ENCODE measurements at regions not wholly inside any gene's neighbourhood (a gene's known extent, or its start where the extent isn't known, plus 50 kb on each side); places are given as distances from the start of the nearest gene placed in this dataset.

DNA sequence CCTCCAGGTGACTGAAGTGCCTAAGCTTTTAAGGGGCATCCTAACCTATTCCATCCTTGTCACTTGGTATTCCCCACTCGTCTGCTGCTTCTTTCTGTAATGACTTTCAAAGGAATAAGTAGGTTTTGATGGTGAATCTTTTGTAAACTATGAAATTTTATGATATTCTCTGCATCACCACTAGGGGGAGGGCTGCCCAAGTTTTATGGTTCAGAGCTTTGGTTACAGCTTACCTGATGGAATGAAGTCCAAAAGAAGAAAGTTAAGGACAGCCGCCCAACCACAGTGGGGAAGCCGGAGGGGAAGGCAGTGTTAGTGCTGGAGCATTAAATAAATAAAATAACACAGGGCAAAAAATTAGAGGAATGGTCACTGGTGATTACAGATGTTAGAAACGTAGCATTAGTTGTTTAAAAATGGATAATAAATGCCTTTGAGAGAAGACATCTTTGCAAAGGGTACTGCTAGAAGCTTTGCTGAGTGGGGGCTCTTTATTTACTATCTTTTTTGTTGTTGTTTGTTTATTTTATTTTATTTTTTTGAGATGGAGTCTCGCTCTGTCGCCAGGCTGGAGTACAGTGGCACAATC, 204.9 kb downstream of the GBA3 start:
- peak; percentile 23 for DNase-seq (ENCODE audit: low read depth)

DNA sequence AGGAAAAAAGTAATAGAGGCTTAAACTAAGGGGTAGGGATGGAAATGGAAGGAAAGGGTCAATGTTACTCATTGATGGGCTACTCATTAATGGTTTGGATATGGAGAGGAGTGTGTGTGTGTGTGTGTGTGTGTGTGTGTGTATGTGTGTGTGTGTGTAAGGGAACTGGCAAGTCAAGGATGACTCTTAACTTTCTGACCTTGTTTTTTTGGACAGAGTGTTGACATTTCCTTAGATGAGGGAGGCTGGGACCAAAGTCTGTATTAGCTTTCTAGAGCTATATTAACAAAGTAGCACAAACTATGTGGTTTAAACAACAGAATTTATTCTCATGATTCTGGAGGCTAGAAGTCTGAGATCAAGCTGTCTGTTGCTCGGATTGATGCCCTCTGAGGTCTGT, 202.7 kb downstream of the GBA3 start:
- H3K27me3 ChIP-seq (replicated peaks; ENCODE audit: control insufficient read depth, insufficient read depth, low read length) = no peaks in the 10 kb centered on the region
- DNase-seq (ENCODE audit: low read depth) = no peak
- H3K36me3 ChIP-seq (ENCODE audit: control insufficient read depth, insufficient read depth, low read length, severe bottlenecking) = no peaks in the 10 kb centered on the region
- no peaks in the 10 kb centered on the region for H3K4me1 ChIP-seq (ENCODE audit: control insufficient read depth, insufficient read depth, low read length)
- H3K9me3 ChIP-seq (ENCODE audit: control insufficient read depth, low read length) = no peaks in the 10 kb centered on the region
- H3K4me3 ChIP-seq (ENCODE audit: low read length) = no peak overlapping the region
- H3K9ac ChIP-seq (ENCODE audit: low read length) = no peak overlapping the region

More for the DNA sequence above, 204.9 kb downstream of the GBA3 start:
- Histone ChIP-seq H3K4me3 (ENCODE audit: low read length) (no peak overlapping the region), H3K4me1 (ENCODE audit: control insufficient read depth, insufficient read depth, low read length) (no peaks in the 10 kb centered on the region), H3K9ac (ENCODE audit: low read length) (no peak overlapping the region), H3K27me3 (replicated peaks; ENCODE audit: control insufficient read depth, insufficient read depth, low read length) (no peaks in the 10 kb centered on the region), H3K36me3 (ENCODE audit: control insufficient read depth, insufficient read depth, low read length, severe bottlenecking) (no peaks in the 10 kb centered on the region), H3K9me3 (ENCODE audit: control insufficient read depth, low read length) (no peaks in the 10 kb centered on the region)

DNA sequence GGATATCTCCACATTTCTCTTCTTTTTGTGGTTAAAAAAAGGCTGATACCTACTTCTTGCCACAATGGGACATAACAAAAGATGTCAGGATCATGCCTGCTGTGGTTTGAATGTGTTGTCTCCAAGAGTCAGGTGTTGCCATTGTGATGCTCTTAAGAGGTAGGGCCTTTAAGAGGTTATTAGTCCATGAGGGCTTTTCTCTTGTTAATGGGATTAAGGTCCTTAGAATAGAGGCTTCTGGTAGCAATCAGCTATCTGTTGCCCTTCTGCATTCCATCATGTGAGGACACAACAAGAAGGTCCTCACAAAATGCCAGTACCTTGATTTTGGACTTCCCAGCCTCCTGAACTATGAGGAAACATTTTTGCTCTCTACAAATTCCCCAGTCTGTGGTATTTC, 191.4 kb downstream of the GBA3 start:
- Histone ChIP-seq H3K27me3 (replicated peaks; ENCODE audit: control insufficient read depth, insufficient read depth, low read length) (no peaks in the 10 kb centered on the region), H3K36me3 (ENCODE audit: control insufficient read depth, insufficient read depth, low read length, severe bottlenecking) (no peaks in the 10 kb centered on the region), H3K9ac (ENCODE audit: low read length) (no peak overlapping the region), H3K4me1 (ENCODE audit: control insufficient read depth, insufficient read depth, low read length) (no peaks in the 10 kb centered on the region), H3K9me3 (ENCODE audit: control insufficient read depth, low read length) (no peaks in the 10 kb centered on the region), H3K4me3 (ENCODE audit: low read length) (no peak overlapping the region)
- no peak for DNase-seq (ENCODE audit: low read depth)

DNA sequence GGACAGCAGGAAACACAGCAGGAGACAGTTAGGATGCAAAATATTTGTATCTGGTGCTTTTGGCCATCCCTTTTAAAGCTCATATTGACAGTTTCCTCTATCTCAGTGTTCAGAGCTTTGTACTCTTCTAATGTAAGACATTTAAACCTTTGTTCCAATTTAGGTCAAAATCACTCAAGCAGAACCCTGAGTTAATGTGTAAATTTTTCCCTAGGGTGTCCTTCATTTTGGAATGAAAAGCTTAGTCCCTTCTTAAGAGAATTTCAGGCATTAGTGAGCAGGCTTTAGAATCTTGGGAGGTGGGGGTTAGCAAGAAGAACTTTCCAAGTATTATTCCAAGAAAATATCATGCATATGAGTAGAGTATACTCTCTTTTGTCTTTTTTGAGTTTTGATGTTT, 188.7 kb downstream of the GBA3 start:
- Histone ChIP-seq H3K27me3 (replicated peaks; ENCODE audit: control insufficient read depth, insufficient read depth, low read length) (no peaks in the 10 kb centered on the region), H3K4me1 (ENCODE audit: control insufficient read depth, insufficient read depth, low read length) (no peaks in the 10 kb centered on the region), H3K9me3 (ENCODE audit: control insufficient read depth, low read length) (no peaks in the 10 kb centered on the region), H3K36me3 (ENCODE audit: control insufficient read depth, insufficient read depth, low read length, severe bottlenecking) (no peaks in the 10 kb centered on the region), H3K9ac (ENCODE audit: low read length) (no peak overlapping the region), H3K4me3 (ENCODE audit: low read length) (no peak overlapping the region)
- no peak for DNase-seq (ENCODE audit: low read depth)

DNA sequence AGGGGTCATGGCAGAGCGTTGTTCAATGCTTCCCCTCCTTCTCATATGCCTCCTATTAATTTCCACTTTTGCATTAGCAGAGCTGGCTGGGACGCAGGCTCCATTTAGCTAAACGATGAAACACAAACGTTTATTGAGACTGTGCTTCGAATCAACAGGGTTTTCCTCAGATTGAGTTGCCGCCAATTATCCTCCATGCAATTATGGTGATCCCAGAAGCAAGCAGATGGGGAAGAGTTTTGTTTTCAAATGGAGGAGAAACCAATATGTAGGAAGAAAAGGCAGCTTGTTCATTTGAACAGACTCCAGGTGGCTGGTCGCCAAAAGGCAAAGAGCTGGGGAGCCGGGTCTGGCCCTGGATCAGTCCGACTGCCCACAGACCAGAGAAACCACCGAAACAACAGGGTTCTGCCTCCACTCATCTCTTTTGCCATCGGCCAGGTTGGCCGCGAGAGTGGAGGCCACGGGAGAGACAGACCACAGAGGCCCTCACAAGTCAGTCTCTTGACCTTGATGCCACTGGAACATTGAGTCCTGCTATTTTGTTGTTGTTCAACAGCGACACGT, 184.8 kb downstream of the GBA3 start:
- Histone ChIP-seq H3K27me3 (replicated peaks; ENCODE audit: control insufficient read depth, insufficient read depth, low read length) (no peaks in the 10 kb centered on the region), H3K9ac (ENCODE audit: low read length) (no peak overlapping the region), H3K9me3 (ENCODE audit: control insufficient read depth, low read length) (no peaks in the 10 kb centered on the region), H3K4me1 (ENCODE audit: control insufficient read depth, insufficient read depth, low read length) (no peaks in the 10 kb centered on the region), H3K4me3 (ENCODE audit: low read length) (no peak overlapping the region), H3K36me3 (ENCODE audit: control insufficient read depth, insufficient read depth, low read length, severe bottlenecking) (no peaks in the 10 kb centered on the region)
- DNase-seq (ENCODE audit: low read depth) = no peak

DNA sequence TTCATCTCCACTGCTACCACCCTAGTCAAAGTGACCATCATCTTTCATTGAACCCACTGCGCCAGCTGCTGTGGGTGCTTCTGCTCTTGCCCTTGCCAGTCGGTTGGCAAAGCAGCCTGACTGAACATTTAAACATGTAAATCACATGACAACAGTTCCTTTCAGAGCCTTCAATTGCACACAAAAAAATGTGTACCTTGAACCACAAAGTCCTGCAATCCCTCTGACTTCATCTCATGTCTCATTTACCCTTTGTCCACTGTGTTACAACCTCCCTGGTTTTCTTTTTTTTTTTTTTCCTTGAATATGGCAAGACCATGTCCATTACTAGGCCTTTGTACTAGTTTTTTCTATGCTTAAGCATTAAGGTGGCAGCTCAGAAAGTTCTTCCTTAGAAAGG, 183.5 kb downstream of the GBA3 start:
- no peak for DNase-seq (ENCODE audit: low read depth)
- H3K9ac ChIP-seq (ENCODE audit: low read length) = no peak overlapping the region
- no peak overlapping the region for H3K4me3 ChIP-seq (ENCODE audit: low read length)
- H3K4me1 ChIP-seq (ENCODE audit: control insufficient read depth, insufficient read depth, low read length) = no peaks in the 10 kb centered on the region
- no peaks in the 10 kb centered on the region for H3K36me3 ChIP-seq (ENCODE audit: control insufficient read depth, insufficient read depth, low read length, severe bottlenecking)
- H3K27me3 ChIP-seq (replicated peaks; ENCODE audit: control insufficient read depth, insufficient read depth, low read length) = no peaks in the 10 kb centered on the region
- H3K9me3 ChIP-seq (ENCODE audit: control insufficient read depth, low read length) = no peaks in the 10 kb centered on the region

DNA sequence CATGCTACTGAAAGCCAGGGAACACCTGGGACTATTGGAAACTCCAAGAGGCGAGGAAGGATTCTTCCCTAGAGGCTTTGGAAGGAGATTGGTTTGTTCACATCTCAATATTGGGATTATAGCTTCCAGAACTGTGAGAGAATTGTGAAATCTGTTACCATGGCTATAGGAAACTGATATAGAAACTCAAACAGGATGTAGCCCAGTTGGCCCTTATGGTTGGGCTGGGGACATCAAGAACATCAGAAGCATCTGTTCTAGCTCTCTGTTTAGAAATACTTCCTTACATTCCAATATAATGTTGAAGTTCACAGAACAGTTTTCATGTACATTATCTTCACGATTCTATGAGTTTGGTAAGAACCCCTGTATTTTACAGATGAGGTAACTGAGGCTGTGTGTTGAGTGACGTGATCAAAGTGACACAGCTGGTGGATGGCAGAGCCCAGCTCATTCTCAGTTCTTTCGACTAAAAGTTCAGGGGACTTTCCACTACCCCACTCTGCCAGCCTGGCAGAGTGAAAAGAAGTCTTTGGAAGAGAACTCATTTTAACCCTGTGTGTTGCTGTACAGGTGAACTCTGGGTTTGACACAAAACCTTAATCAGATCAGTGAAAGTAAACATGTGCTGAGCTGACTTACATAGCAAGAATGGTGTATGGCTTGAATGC, 183.0 kb downstream of the GBA3 start:
- Histone ChIP-seq H3K36me3 (ENCODE audit: control insufficient read depth, insufficient read depth, low read length, severe bottlenecking) (no peaks in the 10 kb centered on the region), H3K9ac (ENCODE audit: low read length) (no peak overlapping the region), H3K4me1 (ENCODE audit: control insufficient read depth, insufficient read depth, low read length) (no peaks in the 10 kb centered on the region), H3K27me3 (replicated peaks; ENCODE audit: control insufficient read depth, insufficient read depth, low read length) (no peaks in the 10 kb centered on the region), H3K4me3 (ENCODE audit: low read length) (no peak overlapping the region), H3K9me3 (ENCODE audit: control insufficient read depth, low read length) (no peaks in the 10 kb centered on the region)
- DNase-seq (ENCODE audit: low read depth) = no peak

DNA sequence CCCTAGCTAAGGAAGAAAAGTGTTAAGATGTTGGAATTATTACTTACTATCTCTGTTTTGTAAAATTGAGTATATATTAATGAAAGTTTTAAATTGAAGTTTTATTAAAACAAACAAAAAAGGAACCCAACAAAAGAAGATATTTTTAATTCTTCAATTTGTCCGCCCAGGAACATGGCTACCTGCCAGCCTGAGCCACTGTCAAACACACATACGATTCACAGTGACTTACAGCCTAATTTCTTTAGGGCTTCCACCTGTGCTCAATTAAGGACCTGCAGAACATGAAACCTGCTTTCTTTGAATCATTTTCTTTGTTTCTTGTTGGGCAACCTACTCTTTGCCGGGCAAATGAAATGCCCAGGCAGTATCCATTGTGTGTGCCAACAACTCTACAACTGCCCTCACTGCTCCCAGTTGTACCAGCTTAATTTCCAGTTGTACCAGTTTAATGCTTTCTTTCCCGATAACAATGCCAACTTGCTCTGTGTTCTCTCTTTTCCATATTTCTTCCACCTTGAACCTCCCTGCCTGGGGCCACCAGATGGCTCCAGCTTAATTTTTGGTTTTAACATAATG, 181.7 kb downstream of the GBA3 start:
- no peaks in the 10 kb centered on the region for H3K27me3 ChIP-seq (replicated peaks; ENCODE audit: control insufficient read depth, insufficient read depth, low read length)
- no peaks in the 10 kb centered on the region for H3K4me1 ChIP-seq (ENCODE audit: control insufficient read depth, insufficient read depth, low read length)
- no peak overlapping the region for H3K4me3 ChIP-seq (ENCODE audit: low read length)
- no peaks in the 10 kb centered on the region for H3K9me3 ChIP-seq (ENCODE audit: control insufficient read depth, low read length)
- no peak overlapping the region for H3K9ac ChIP-seq (ENCODE audit: low read length)
- H3K36me3 ChIP-seq (ENCODE audit: control insufficient read depth, insufficient read depth, low read length, severe bottlenecking) = no peaks in the 10 kb centered on the region
- no peak for DNase-seq (ENCODE audit: low read depth)

DNA sequence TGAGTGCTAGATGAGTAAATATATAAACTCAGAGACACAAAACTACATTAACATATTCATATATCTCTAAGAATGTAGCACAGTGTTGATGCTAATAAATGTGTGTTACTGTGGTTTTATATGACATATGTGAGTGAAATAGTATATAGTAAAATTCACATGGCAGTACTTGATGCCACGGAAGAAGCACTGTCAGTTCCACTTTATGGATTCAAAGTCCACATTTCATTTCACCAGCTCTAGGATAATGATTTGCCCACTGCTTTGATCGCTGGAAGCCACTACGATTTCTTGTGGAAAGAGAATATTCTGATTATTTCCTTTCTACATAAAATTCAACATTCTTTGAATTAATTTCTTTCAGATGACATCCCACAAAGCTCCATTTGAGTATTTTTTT, 181.2 kb downstream of the GBA3 start:
- H3K9me3 ChIP-seq (ENCODE audit: control insufficient read depth, low read length) = no peaks in the 10 kb centered on the region
- DNase-seq (ENCODE audit: low read depth) = no peak
- H3K4me3 ChIP-seq (ENCODE audit: low read length) = no peak overlapping the region
- H3K27me3 ChIP-seq (replicated peaks; ENCODE audit: control insufficient read depth, insufficient read depth, low read length) = no peaks in the 10 kb centered on the region
- no peaks in the 10 kb centered on the region for H3K36me3 ChIP-seq (ENCODE audit: control insufficient read depth, insufficient read depth, low read length, severe bottlenecking)
- no peaks in the 10 kb centered on the region for H3K4me1 ChIP-seq (ENCODE audit: control insufficient read depth, insufficient read depth, low read length)
- no peak overlapping the region for H3K9ac ChIP-seq (ENCODE audit: low read length)

DNA sequence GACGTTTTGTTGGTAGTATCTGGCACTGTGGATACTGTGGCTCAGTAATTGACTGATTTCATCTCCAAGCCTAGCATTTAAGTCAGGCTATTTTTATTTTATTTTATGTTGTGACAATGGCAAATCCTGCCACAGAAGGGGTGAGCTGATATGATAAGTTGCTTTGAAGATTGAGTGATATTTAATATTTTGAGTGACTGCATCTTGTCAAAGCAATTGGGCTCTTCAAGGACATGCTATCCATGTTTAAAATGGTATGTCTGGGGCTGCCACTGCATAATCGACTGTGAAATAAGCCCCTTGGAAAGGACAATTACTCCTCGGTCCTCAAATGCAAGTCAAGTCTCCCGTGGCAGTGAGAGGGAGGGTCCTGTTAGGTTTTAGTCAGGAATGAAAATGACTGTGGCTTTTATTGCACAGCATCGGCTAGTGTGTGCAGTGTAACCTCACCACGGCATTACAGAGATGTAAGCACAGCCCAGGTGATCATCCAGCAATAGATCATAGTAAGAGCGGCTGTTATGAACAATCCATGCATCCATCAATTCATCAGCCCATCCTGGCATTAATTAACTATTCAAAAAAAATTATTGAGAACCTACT, 178.2 kb downstream of the GBA3 start:
- Histone ChIP-seq H3K27me3 (replicated peaks; ENCODE audit: control insufficient read depth, insufficient read depth, low read length) (no peaks in the 10 kb centered on the region), H3K4me1 (ENCODE audit: control insufficient read depth, insufficient read depth, low read length) (no peaks in the 10 kb centered on the region), H3K36me3 (ENCODE audit: control insufficient read depth, insufficient read depth, low read length, severe bottlenecking) (no peaks in the 10 kb centered on the region), H3K9me3 (ENCODE audit: control insufficient read depth, low read length) (no peaks in the 10 kb centered on the region), H3K4me3 (ENCODE audit: low read length) (no peak overlapping the region), H3K9ac (ENCODE audit: low read length) (no peak overlapping the region)
- DNase-seq (ENCODE audit: low read depth) = no peak

DNA sequence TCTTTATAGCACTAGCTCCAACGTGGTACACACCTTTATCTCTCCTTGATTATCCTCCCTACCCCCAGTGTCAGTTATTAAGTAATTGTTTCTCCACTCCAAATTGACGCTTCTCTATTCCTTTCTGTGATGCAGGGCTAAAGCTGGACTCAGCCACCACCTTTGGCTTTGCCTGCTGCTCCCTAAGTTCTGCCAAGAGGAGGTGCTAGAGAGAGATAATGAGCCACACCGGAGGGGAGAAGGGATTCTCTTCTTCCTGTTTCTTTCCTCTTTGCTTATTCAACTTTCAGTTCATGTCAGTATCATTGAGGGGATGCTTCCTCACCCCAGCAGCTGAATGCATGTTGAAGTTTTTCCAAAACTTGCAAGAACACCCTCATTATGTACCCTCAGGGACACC, 176.5 kb downstream of the GBA3 start:
- no peak overlapping the region for H3K4me3 ChIP-seq (ENCODE audit: low read length)
- no peaks in the 10 kb centered on the region for H3K27me3 ChIP-seq (replicated peaks; ENCODE audit: control insufficient read depth, insufficient read depth, low read length)
- no peak overlapping the region for H3K9ac ChIP-seq (ENCODE audit: low read length)
- H3K4me1 ChIP-seq (ENCODE audit: control insufficient read depth, insufficient read depth, low read length) = no peaks in the 10 kb centered on the region
- H3K36me3 ChIP-seq (ENCODE audit: control insufficient read depth, insufficient read depth, low read length, severe bottlenecking) = no peaks in the 10 kb centered on the region
- DNase-seq (ENCODE audit: low read depth) = no peak
- no peaks in the 10 kb centered on the region for H3K9me3 ChIP-seq (ENCODE audit: control insufficient read depth, low read length)
